Hepatocyte (in vitro differentiated cells): ENCODE measurements at regions not wholly inside any gene's neighbourhood (a gene's known extent, or its start where the extent isn't known, plus 50 kb on each side); places are given as distances from the start of the nearest gene placed in this dataset.
"Not testable (repeated sequence)": the region's sequence is repeated elsewhere in the genome, so short reads cannot be mapped to it uniquely, and the experiment has no call there.

Experiments
- DNase-seq: peaks from one replicate; pipeline ENCODE4 v3.0.0-alpha.2; 2016; ENCODE audit warnings: low spot score
- H2AFZ ChIP-seq: fragments of 200-600 bp; sonication (generic); 2 replicates; pipeline ENCODE4 v1.6.0; 2016; ENCODE audit warnings: antibody characterized with exemption, mild to moderate bottlenecking
- H3K27ac ChIP-seq: fragments of 200-600 bp; sonication (generic); 2 replicates; pipeline ENCODE4 v1.5.1; 2016; ENCODE audit warnings: mild to moderate bottlenecking
- H3K27me3 ChIP-seq: fragments of 200-600 bp; sonication (generic); 2 replicates; pipeline ENCODE4 v1.6.1; 2016
- H3K36me3 ChIP-seq: fragments of 200-600 bp; sonication (generic); replicated peaks from 2 replicates; pipeline ENCODE4 v1.5.1; 2016; ENCODE audit warnings: low read depth; ENCODE audit not compliant: insufficient read depth
- H3K4me1 ChIP-seq: fragments of 200-600 bp; sonication (generic); 2 replicates; pipeline ENCODE4 v1.5.1; 2016; ENCODE audit warnings: mild to moderate bottlenecking, moderate library complexity; ENCODE audit not compliant: insufficient read depth
- H3K4me2 ChIP-seq: fragments of 200-600 bp; sonication (generic); 2 replicates; pipeline ENCODE4 v1.6.0; 2016
- H3K4me3 ChIP-seq: fragments of 200-600 bp; sonication (generic); 2 replicates; pipeline ENCODE4 v1.5.1; 2016; ENCODE audit warnings: mild to moderate bottlenecking
- H3K79me2 ChIP-seq: fragments of 200-600 bp; sonication (generic); 2 replicates; pipeline ENCODE4 v1.6.0; 2017; ENCODE audit warnings: mild to moderate bottlenecking
- H3K9me2 ChIP-seq: fragments of 200-600 bp; sonication (generic); replicated peaks from 2 replicates; pipeline ENCODE4 v1.6.0; 2017; ENCODE audit warnings: mild to moderate bottlenecking; ENCODE audit not compliant: insufficient read depth
- H3K9me3 ChIP-seq: fragments of 200-600 bp; sonication (generic); 2 replicates; pipeline ENCODE4 v1.5.1; 2016; ENCODE audit warnings: low read depth, mild to moderate bottlenecking
- H4K20me1 ChIP-seq: fragments of 200-600 bp; sonication (generic); 2 replicates; pipeline ENCODE4 v1.6.0; 2016; ENCODE audit warnings: mild to moderate bottlenecking; ENCODE audit not compliant: insufficient read depth, poor library complexity, severe bottlenecking
- EZH2 ChIP-seq: fragments of 200-600 bp; sonication (generic); IDR thresholded peaks from 2 replicates; pipeline ENCODE4 v1.6.1; 2016; ENCODE audit warnings: antibody characterized with exemption, mild to moderate bottlenecking, borderline replicate concordance
- EZH2phosphoT487 ChIP-seq: fragments of 200-600 bp; sonication (generic); IDR thresholded peaks from one replicate; pipeline ENCODE4 v1.6.1; 2018; ENCODE audit warnings: antibody characterized with exemption, mild to moderate bottlenecking, low read depth, moderate library complexity; ENCODE audit not compliant: unreplicated experiment, severe bottlenecking
- WGBS: methylation state at CpG from one replicate; pipeline ENCODE4 v1.1.6; 2016; ENCODE audit warnings: low lambda C conversion rate; ENCODE audit errors: missing lambda C conversion rate; 5-methylcytosine and 5-hydroxymethylcytosine counted together
- TF ChIP-seq, protein P1 (sequence below): fragments of 200-600 bp; sonication (generic); IDR thresholded peaks from 2 replicates; pipeline ENCODE4 v1.5.1; 2016; ENCODE audit warnings: antibody characterized with exemption, mild to moderate bottlenecking; ENCODE audit not compliant: poor library complexity

DNA sequence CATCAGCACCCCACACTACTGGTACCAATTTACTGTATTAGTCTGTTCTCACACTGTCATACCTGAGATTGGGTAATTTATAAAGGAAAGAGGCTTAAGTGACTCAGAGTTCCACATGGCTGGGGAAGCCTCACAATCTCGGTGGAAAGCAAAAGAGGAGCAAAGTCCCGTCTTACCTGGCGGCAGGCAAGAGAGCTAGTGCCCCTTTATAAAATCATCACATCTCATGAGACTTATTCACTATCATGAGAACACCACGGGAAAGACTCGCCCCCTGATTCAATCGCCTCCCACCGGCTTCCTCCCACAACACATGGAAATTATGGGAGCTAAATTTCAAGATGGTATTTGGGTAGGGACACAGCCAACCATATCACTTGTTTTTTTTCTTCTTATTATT, 717.2 kb downstream of the TRIB2 start:
- no peak for DNase-seq
- WGBS, result 86% methylated on average over 7 of the region's 7 CpGs

DNA sequence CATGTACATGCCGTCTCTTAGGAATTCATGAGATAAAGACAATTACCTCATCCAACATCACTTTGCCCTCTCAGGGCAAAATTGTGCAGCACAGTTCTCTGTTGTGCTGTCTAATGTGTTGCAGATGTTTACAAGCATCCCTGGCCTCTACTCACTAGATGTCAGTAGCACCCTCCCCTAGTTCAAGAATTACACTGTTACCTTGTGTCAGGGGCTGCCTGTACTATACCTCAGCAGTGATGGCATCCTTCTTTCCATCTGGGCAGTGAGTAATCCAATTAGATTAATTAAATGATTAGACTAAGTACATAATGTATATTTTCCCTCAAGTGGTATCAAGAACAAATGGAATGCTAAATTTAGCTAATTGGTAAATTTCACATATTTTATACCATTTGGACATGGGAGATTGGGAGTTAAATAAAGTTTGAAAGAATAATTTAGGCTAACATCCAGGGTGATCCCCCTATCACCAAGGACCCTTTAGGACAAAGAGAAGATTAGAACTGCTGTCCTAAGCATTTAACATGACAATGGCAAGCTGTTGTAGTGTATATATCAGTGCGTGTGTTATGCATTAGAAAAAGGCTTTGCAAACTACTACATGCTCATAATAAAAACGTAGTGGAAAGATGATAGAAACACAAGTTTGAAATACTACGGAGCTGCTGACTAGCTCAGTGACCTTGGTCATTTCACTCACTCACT, 727.0 kb downstream of the TRIB2 start:
- H3K27ac ChIP-seq, H3K36me3 ChIP-seq, DNase-seq, H3K9me2 ChIP-seq, H3K27me3 ChIP-seq, H3K9me3 ChIP-seq, H3K79me2 ChIP-seq, H3K4me2 ChIP-seq, H3K4me3 ChIP-seq, H4K20me1 ChIP-seq, H3K4me1 ChIP-seq, H2AFZ ChIP-seq: not testable (repeated sequence)
- WGBS, result 46% methylated on average over 4 of the region's 4 CpGs

More for the DNA sequence above, 717.2 kb downstream of the TRIB2 start:
- TF ChIP-seq, protein P1, sequence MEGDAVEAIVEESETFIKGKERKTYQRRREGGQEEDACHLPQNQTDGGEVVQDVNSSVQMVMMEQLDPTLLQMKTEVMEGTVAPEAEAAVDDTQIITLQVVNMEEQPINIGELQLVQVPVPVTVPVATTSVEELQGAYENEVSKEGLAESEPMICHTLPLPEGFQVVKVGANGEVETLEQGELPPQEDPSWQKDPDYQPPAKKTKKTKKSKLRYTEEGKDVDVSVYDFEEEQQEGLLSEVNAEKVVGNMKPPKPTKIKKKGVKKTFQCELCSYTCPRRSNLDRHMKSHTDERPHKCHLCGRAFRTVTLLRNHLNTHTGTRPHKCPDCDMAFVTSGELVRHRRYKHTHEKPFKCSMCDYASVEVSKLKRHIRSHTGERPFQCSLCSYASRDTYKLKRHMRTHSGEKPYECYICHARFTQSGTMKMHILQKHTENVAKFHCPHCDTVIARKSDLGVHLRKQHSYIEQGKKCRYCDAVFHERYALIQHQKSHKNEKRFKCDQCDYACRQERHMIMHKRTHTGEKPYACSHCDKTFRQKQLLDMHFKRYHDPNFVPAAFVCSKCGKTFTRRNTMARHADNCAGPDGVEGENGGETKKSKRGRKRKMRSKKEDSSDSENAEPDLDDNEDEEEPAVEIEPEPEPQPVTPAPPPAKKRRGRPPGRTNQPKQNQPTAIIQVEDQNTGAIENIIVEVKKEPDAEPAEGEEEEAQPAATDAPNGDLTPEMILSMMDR, result no peak
- TF ChIP-seq EZH2phosphoT487 (no peak), EZH2 (no peak)
- H3K27me3 ChIP-seq, result no peaks in the 10 kb centered on the region
- no peak overlapping the region for H3K4me2 ChIP-seq
- no peaks in the 10 kb centered on the region for H3K9me3 ChIP-seq
- H3K27ac ChIP-seq, result no peak overlapping the region
- no peaks in the 10 kb centered on the region for H3K4me1 ChIP-seq
- H3K9me2 ChIP-seq, result no peaks in the 10 kb centered on the region
- no peak overlapping the region for H2AFZ ChIP-seq
- H3K36me3 ChIP-seq, result no peaks in the 10 kb centered on the region
- no peaks in the 10 kb centered on the region for H3K79me2 ChIP-seq
- H4K20me1 ChIP-seq, result no peaks in the 10 kb centered on the region
- H3K4me3 ChIP-seq, result no peak overlapping the region

DNA sequence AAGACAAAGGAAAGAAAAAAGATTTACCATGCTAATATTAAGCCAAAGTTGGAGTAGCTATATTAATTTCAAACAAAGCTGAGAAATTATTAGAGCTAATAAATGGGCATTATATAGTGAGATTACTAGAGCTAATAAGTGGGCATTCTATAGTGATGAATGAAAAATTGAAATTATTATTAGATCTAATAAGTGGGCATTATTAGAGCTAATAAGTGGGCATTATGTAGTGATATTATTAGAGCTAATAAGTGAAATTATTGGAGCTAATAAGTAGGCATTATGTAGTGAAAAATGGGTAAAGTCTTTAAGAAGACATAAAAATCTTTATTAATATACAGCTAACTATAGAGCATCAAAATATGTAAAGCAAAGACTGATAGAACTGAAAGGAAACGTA, 745.7 kb downstream of the TRIB2 start:
- no peaks in the 10 kb centered on the region for H4K20me1 ChIP-seq
- no peak for DNase-seq
- H2AFZ ChIP-seq, result no peak overlapping the region
- H3K4me2 ChIP-seq, result no peak overlapping the region
- H3K4me1 ChIP-seq, result no peaks in the 10 kb centered on the region
- 55% methylated on average over 1 of the region's 1 CpG for WGBS
- no peaks in the 10 kb centered on the region for H3K36me3 ChIP-seq
- TF ChIP-seq, protein P1, result no peak
- no peak for TF ChIP-seq EZH2phosphoT487
- no peak for TF ChIP-seq EZH2
- H3K4me3 ChIP-seq, result no peak overlapping the region
- H3K9me3 ChIP-seq, result peaks cover 4% of the 10 kb centered on the region
- no peaks in the 10 kb centered on the region for H3K27me3 ChIP-seq
- no peaks in the 10 kb centered on the region for H3K79me2 ChIP-seq
- H3K9me2 ChIP-seq, result no peaks in the 10 kb centered on the region
- H3K27ac ChIP-seq, result no peak overlapping the region

DNA sequence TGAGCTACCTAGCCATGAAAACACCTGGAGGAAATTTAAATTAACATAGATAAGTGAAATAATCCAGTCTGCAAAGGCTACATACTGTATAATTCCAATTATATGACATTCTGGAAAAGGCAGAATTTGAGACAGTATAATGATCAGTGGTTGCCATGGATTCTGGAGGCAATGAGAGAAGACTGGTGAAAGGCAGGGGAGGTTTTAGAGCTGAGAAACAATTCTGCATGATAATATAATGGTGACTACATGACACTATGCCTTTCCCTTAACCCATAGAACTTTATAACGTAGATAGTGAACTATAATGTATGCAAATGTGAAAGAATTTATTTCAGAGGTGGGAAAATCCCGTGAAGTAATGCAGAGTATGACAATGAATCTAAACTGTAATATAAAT, 749.3 kb downstream of the TRIB2 start:
- no peaks in the 10 kb centered on the region for H3K9me2 ChIP-seq
- H3K27me3 ChIP-seq, result no peaks in the 10 kb centered on the region
- no peak overlapping the region for H2AFZ ChIP-seq
- TF ChIP-seq EZH2, result no peak
- TF ChIP-seq, protein P1, result no peak
- TF ChIP-seq EZH2phosphoT487, result no peak
- H4K20me1 ChIP-seq, result no peaks in the 10 kb centered on the region
- H3K4me1 ChIP-seq, result no peaks in the 10 kb centered on the region
- H3K36me3 ChIP-seq, result no peaks in the 10 kb centered on the region
- no peak overlapping the region for H3K4me3 ChIP-seq
- 40% methylated on average over 2 of the region's 2 CpGs for WGBS
- no peak overlapping the region for H3K4me2 ChIP-seq
- peaks cover 4% of the 10 kb centered on the region for H3K9me3 ChIP-seq
- no peaks in the 10 kb centered on the region for H3K79me2 ChIP-seq
- no peak for DNase-seq
- no peak overlapping the region for H3K27ac ChIP-seq
